COLO829 (cell line): ENCODE measurements at regions not wholly inside any gene's neighbourhood (a gene's known extent, or its start where the extent isn't known, plus 50 kb on each side); places are given as distances from the start of the nearest gene placed in this dataset.

Source experiments
- DNase-seq: peaks from one replicate; pipeline ENCODE4 v3.0.0; 2012; ENCODE audit warnings: low spot score

GRCh38 chr1:59026472-59026948 is 242.7 kb upstream of the JUN start:
- no peak for DNase-seq

GRCh38 chr1:59027177-59027576 is 243.3 kb upstream of the JUN start:
- no peak for DNase-seq

- DNase-seq, result no peak
These were observed 244.2 kb upstream of the JUN start for GRCh38 chr1:59028048-59028447.

GRCh38 chr1:59029411-59030167 is 245.7 kb upstream of the JUN start:
- DNase-seq, result no peak

GRCh38 chr1:59032228-59032627 is 248.4 kb upstream of the JUN start:
- DNase-seq, result no peak

GRCh38 chr1:59033761-59034160 is 249.9 kb upstream of the JUN start:
- no peak for DNase-seq

- DNase-seq, result no peak
These were observed 251.1 kb upstream of the JUN start for GRCh38 chr1:59034925-59035324.

- DNase-seq, result no peak
These were observed 255.7 kb upstream of the JUN start for GRCh38 chr1:59039551-59039950.

GRCh38 chr1:59040486-59040885 is 256.4 kb upstream of the FGGY start:
- DNase-seq, result no peak

GRCh38 chr1:59041646-59042277 is 255.1 kb upstream of the FGGY start:
- no peak for DNase-seq

- no peak for DNase-seq
These were observed 253.1 kb upstream of the FGGY start for GRCh38 chr1:59043796-59044195.

GRCh38 chr1:59044535-59045121 is 252.3 kb upstream of the FGGY start:
- DNase-seq, result no peak

- DNase-seq, result no peak
These were observed 251.8 kb upstream of the FGGY start for GRCh38 chr1:59045137-59045536.

- DNase-seq, result no peak
These were observed 251.3 kb upstream of the FGGY start for GRCh38 chr1:59045636-59046035.

- peak; percentile 5 for DNase-seq
These were observed 250.8 kb upstream of the FGGY start for GRCh38 chr1:59046134-59046533.

- DNase-seq, result no peak
These were observed 250.2 kb upstream of the FGGY start for GRCh38 chr1:59046730-59047157.

- no peak for DNase-seq
These were observed 245.9 kb upstream of the FGGY start for GRCh38 chr1:59051007-59051406.

GRCh38 chr1:59052166-59052590 is 244.7 kb upstream of the FGGY start:
- no peak for DNase-seq

GRCh38 chr1:59054172-59054571 is 242.7 kb upstream of the FGGY start:
- no peak for DNase-seq

- DNase-seq, result no peak
These were observed 240.8 kb upstream of the FGGY start for GRCh38 chr1:59055908-59056719.

GRCh38 chr1:59057211-59057694 is 239.6 kb upstream of the FGGY start:
- DNase-seq, result no peak

- DNase-seq, result no peak
These were observed 239.1 kb upstream of the FGGY start for GRCh38 chr1:59057796-59058195.
